A673 (cell line): ENCODE measurements at regions not wholly inside any gene's neighbourhood (a gene's known extent, or its start where the extent isn't known, plus 50 kb on each side); places are given as distances from the start of the nearest gene placed in this dataset.
"Not testable (repeated sequence)": the region's sequence is repeated elsewhere in the genome, so short reads cannot be mapped to it uniquely, and the experiment has no call there.

Experiments used
- BruUV-seq: library from RNA; stranded (reverse); fragments of 400-500 nt; replicated peaks from 2 replicates; lab custom pipeline; 2021; lab: Mats Ljungman, UMichigan
- CTCF ChIA-PET: fragments of 300-600 bp; sonication (Branson Sonifier 250); formaldehyde crosslinking; loops from one replicate; lab custom pipeline; 2022; ENCODE audit warnings: antibody characterized with exemption; lab: Charles Lee
- POLR2A ChIA-PET: fragments of 300-600 bp; sonication (Branson Sonifier 250); formaldehyde crosslinking; loops from one replicate; lab custom pipeline; 2022; ENCODE audit warnings: antibody characterized with exemption; ENCODE audit not compliant: low non-redundant PET; lab: Charles Lee
- DNase-seq: peaks from one replicate; pipeline ENCODE4 v3.0.0-alpha.2; 2015; ENCODE audit warnings: low spot score
- H3K27ac ChIP-seq: fragments of 200-600 bp; sonication (generic); 2 replicates; pipeline ENCODE4 v1.5.1; 2016; ENCODE audit warnings: mixed run types, low read depth, mild to moderate bottlenecking, mixed read lengths, antibody characterized with exemption, low read length; ENCODE audit not compliant: poor library complexity, severe bottlenecking
- H3K27me3 ChIP-seq: fragments of 200-600 bp; sonication (generic); replicated peaks from 2 replicates; pipeline ENCODE4 v1.6.1; 2017; ENCODE audit warnings: mixed run types, low read depth, mild to moderate bottlenecking, mixed read lengths, antibody characterized with exemption, low read length; ENCODE audit not compliant: insufficient read depth, poor library complexity
- H3K36me3 ChIP-seq: fragments of 200-600 bp; sonication (generic); 2 replicates; pipeline ENCODE4 v1.6.1; 2016; ENCODE audit warnings: mixed run types, mild to moderate bottlenecking, mixed read lengths, antibody characterized with exemption, low read length; ENCODE audit not compliant: insufficient read depth, poor library complexity, severe bottlenecking
- H3K4me1 ChIP-seq: fragments of 200-600 bp; sonication (generic); 2 replicates; pipeline ENCODE4 v1.6.1; 2017; ENCODE audit warnings: mixed run types, mild to moderate bottlenecking, mixed read lengths, antibody characterized with exemption, low read length; ENCODE audit not compliant: insufficient read depth, poor library complexity, severe bottlenecking
- H3K4me3 ChIP-seq: fragments of 200-600 bp; sonication (generic); 2 replicates; pipeline ENCODE4 v1.5.1; 2016; ENCODE audit warnings: low read depth, mixed run types, mild to moderate bottlenecking, mixed read lengths, low read length; ENCODE audit not compliant: poor library complexity, severe bottlenecking
- H3K9me3 ChIP-seq: fragments of 200-600 bp; sonication (generic); 2 replicates; pipeline ENCODE4 v1.6.1; 2016; ENCODE audit warnings: mixed run types, low read depth, mild to moderate bottlenecking, mixed read lengths, antibody characterized with exemption, low read length; ENCODE audit not compliant: poor library complexity, severe bottlenecking
- EZH2 ChIP-seq: fragments of 200-600 bp; sonication (generic); IDR thresholded peaks from 2 replicates; pipeline ENCODE4 v1.6.1; 2017; ENCODE audit warnings: borderline replicate concordance, low read depth, mild to moderate bottlenecking, mixed read lengths, antibody characterized with exemption, low read length; ENCODE audit not compliant: poor library complexity, severe bottlenecking
- intact Hi-C: fragments of 100-400 bp; cut with micrococcal nuclease; formaldehyde crosslinking; loops from one replicate; pipeline ENCODE4 v1.10.0; 2022; ENCODE audit not compliant: unreplicated experiment
- TF ChIP-seq, protein P1 (sequence below): fragments of 300-800, 200-600 bp; sonication (generic); conservative IDR thresholded peaks from 2 replicates; pipeline ENCODE4 v1.5.1; 2017; ENCODE audit warnings: low read depth, mild to moderate bottlenecking, antibody characterized with exemption, low read length, moderate library complexity, mixed read lengths

DNA sequence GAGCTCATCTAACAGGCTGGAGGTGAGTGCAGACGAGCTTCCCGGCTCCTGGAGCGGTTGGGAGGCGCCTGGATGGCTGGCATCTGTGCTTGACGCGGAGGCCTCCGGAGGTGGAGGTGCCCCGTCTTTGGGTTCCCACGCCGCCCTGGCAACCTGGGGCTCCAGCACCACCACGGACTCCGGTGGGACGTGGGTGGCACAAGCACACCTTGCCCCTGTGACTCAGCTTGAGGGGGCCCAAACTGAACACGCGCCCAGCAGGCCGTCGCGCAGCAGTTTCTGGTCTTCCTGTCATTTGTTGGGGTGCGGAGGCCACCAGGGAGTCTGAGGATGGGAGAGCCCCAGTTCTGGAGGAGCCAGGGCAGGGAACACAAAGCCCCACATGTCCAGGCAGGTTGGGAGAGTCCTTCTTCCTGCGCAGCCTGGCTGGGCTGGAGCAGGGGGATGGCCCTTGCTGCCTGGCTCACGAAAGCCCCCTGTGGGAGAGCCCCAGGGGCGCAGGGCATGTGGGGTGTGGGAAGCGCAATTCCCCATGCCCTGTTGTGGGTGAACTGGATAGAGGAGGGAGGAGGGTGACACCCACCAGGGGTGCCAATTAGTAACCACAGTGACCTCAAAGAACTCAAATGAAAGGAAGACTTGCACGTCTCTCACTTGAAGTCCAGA lies 1378.6 kb upstream of the DEFB115 start:
- DNase-seq, result no peak
- TF ChIP-seq, protein P1, sequence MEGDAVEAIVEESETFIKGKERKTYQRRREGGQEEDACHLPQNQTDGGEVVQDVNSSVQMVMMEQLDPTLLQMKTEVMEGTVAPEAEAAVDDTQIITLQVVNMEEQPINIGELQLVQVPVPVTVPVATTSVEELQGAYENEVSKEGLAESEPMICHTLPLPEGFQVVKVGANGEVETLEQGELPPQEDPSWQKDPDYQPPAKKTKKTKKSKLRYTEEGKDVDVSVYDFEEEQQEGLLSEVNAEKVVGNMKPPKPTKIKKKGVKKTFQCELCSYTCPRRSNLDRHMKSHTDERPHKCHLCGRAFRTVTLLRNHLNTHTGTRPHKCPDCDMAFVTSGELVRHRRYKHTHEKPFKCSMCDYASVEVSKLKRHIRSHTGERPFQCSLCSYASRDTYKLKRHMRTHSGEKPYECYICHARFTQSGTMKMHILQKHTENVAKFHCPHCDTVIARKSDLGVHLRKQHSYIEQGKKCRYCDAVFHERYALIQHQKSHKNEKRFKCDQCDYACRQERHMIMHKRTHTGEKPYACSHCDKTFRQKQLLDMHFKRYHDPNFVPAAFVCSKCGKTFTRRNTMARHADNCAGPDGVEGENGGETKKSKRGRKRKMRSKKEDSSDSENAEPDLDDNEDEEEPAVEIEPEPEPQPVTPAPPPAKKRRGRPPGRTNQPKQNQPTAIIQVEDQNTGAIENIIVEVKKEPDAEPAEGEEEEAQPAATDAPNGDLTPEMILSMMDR, result no peak
- TF ChIP-seq EZH2, result no peak
- Histone ChIP-seq H3K9me3 (peaks cover 37% of the 10 kb centered on the region), H3K4me1 (no peaks in the 10 kb centered on the region), H3K36me3 (no peaks in the 10 kb centered on the region), H3K27ac (no peak overlapping the region), H3K4me3 (no peak overlapping the region), H3K27me3 (no peaks in the 10 kb centered on the region)
- BruUV-seq, result no TSS peak
- CTCF ChIA-PET, result no interaction called here
- intact Hi-C loops, result no loop called here
- POLR2A ChIA-PET, result no interaction called here

DNA sequence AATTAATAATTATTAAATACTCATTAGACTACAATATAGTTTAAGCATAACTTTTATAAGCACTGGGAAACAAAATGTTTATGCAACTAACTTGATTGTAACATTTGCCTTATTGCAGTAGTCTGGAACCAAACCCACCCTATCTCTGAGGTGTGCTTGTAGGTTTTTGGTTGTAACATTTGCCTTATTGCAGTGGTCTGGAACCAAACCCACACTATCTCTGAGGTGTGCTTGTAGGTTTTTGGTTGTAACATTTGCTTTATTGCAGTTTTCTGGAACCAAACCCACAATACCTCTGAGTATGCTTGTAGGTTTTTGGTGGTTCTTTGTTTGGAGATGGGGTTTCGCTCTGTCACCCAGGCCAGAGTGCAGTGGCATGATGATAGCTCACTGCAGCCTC lies 1376.4 kb upstream of the DEFB115 start:
- H3K27me3 ChIP-seq, CTCF ChIA-PET, POLR2A ChIA-PET, BruUV-seq, DNase-seq, H3K4me1 ChIP-seq, H3K36me3 ChIP-seq, H3K4me3 ChIP-seq, H3K27ac ChIP-seq, intact Hi-C loops: not testable (repeated sequence)
- peaks cover 35% of the 10 kb centered on the region for H3K9me3 ChIP-seq

DNA sequence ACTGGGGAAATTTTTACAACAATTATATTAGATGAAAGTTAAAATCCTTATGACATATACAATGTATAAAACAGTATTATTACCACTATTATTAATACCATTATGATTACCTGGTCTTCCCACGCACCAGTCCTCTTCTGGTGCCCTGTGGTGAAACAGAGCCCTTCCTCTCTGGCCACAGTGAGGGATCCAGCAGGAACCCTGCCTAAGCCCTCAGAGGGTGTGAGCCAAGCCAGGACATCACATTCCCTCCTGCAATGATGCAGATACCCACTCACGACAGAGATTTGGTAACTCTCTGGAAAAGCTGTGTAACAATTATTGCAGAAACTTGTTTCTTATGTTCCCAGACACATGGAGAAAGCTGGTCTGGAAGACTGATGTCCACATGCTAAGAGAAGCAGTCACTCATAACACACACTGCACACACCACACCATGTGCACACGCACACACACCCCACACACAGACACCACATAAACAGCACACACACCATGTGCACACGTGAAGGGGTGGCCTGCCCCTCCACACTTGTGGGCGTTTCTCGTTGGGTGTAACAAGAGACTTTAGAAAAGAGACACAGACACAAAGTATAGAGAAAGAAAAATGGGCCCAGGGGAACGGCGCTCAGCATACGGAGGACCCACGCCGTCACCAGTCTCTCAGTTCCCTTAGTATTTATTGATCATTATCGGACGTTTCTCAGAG lies 1373.8 kb upstream of the DEFB115 start:
- H3K27ac ChIP-seq, intact Hi-C loops, CTCF ChIA-PET: not testable (repeated sequence)

DNA sequence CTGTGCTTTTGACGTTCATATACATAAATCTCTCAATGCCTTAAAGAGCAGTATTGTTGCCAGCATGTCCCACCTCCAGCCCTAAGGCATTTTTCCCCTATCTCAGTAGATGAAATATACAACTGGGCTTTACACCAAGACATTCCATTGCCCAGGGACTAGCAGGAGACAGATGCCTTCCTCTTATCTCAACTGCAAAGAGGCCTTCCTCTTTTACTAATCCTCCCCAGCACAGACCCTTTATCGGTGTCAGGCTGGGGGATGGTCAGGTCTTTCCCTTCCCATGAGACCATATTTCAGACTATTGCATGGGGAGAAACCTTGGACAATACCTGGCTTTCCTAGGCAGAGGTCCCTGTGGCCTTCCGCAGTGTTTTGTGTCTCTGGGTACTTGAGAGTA lies 1373.1 kb upstream of the DEFB115 start:
- H3K27me3 ChIP-seq, DNase-seq, intact Hi-C loops, POLR2A ChIA-PET, BruUV-seq, CTCF ChIA-PET, H3K4me3 ChIP-seq, H3K9me3 ChIP-seq, H3K4me1 ChIP-seq, H3K36me3 ChIP-seq, H3K27ac ChIP-seq: not testable (repeated sequence)

More for the DNA sequence above, 1373.8 kb upstream of the DEFB115 start:
- H3K27me3 ChIP-seq, POLR2A ChIA-PET, H3K4me3 ChIP-seq, DNase-seq, BruUV-seq, H3K36me3 ChIP-seq, H3K4me1 ChIP-seq: not testable (repeated sequence)
- H3K9me3 ChIP-seq, result peaks cover 15% of the 10 kb centered on the region

DNA sequence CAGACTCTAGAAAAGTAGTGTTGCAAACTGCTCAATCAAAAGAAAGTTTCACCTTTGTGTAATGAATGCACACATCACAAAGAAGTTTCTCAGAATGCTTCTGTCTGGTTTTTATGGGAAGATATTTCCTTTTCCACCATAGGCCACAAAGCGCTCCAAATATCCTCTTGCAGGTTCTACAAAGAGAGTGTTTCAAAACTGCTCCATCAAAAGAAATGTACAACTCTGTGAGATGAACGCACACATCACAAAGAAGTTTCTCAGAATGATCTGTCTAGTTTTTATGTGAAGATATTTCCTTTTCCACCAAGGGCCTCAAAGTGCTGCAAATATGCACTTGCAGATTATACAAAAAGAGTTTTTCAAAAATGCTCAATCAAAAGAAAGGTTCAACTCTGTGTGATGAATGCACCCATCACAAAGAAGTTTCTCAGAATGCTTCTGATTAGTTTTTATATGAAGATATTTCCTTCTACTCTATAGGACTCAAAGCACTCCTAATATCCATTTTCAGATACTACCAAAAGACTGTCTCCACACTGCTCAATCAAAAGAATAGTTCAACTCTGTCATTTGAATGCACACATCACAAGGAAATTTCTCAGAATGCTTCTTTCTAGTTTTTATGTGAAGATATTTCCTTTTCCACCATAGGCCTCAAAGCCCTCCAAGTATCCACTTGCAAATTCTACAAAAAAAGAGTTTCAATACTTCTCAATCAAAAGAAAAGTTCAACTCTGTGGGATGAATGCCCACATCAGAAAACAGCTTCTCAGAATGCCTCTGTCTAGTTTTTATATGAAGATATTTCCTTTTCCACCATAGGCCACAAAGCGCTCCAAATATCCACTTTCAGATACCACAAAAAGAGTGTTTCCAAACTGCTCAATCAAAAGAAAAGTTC lies 1371.9 kb upstream of the DEFB115 start:
- intact Hi-C loops, BruUV-seq, H3K27me3 ChIP-seq, CTCF ChIA-PET, H3K9me3 ChIP-seq, H3K4me1 ChIP-seq, H3K36me3 ChIP-seq, H3K27ac ChIP-seq, DNase-seq, H3K4me3 ChIP-seq: not testable (repeated sequence)
- POLR2A ChIA-PET, result interaction anchor here (0.7 kb wide), 1 partner anchor 520 kb away, joined by 6 read pairs; no protein-coding TSS in a partner anchor

DNA sequence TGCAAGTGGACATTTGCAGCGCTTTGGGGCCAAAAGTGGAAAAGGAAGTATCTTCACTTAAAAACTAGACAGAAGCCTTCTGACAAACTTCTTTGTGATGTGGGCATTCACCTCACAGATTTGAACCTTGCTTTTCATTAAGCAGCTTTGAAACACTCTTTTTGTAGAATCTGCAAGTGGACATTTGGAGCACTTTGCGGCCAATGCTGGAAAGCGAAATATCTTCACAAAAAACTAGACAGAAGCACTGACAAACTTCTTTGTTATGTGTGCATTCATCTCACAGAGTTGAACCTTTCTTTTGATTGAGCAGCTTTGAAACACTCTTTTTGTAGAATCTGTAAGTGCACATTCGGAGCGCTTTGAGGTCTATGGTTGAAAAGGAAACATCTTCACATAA lies 1365.9 kb upstream of the DEFB115 start:
- H3K27ac ChIP-seq, BruUV-seq, H3K9me3 ChIP-seq, CTCF ChIA-PET, DNase-seq, H3K4me1 ChIP-seq, POLR2A ChIA-PET, H3K27me3 ChIP-seq, H3K36me3 ChIP-seq, intact Hi-C loops, H3K4me3 ChIP-seq: not testable (repeated sequence)
